ENCODE measurements at regions not wholly inside any gene's neighbourhood (a gene's known extent, or its start where the extent isn't known, plus 50 kb on each side); places are given as distances from the start of the nearest gene placed in this dataset.

GRCh38 chr16:72244853-72245252, 72.9 kb upstream of the PMFBP1 start:
- Mint-ChIP-seq H3K27me3 (ENCODE audit: insufficient read depth) (no peaks in the 10 kb centered on the region; the same call in 1 of the 2 replicates), H3K4me3 (no peak overlapping the region), H3K4me1 (ENCODE audit: low read depth) (peaks cover 47% of the 10 kb centered on the region), H3K27ac (no peak overlapping the region), H3K36me3 (ENCODE audit: low read depth) (no peaks in the 10 kb centered on the region), H3K9me3 (no peaks in the 10 kb centered on the region)
- TF ChIP-seq CTCF (IDR thresholded peaks at IDR 0.05) = no peak
- DNase-seq = no peak

- H3K27ac Mint-ChIP-seq = no peak overlapping the region
- no peaks in the 10 kb centered on the region for H3K9me3 Mint-ChIP-seq
- no peaks in the 10 kb centered on the region; the same call in 1 of the 2 replicates for H3K27me3 Mint-ChIP-seq (ENCODE audit: insufficient read depth)
Measured at GRCh38 chr16:72243621-72244020, 71.7 kb upstream of the PMFBP1 start.

GRCh38 chr16:72242757-72243156, 70.8 kb upstream of the PMFBP1 start:
- Mint-ChIP-seq H3K4me1 (ENCODE audit: low read depth) (peaks cover 31% of the 10 kb centered on the region), H3K9me3 (no peaks in the 10 kb centered on the region), H3K27me3 (ENCODE audit: insufficient read depth) (no peaks in the 10 kb centered on the region; the same call in 1 of the 2 replicates), H3K27ac (no peak overlapping the region), H3K36me3 (ENCODE audit: low read depth) (no peaks in the 10 kb centered on the region), H3K4me3 (no peak overlapping the region)
- TF ChIP-seq CTCF (IDR thresholded peaks at IDR 0.05) = no peak
- DNase-seq = no peak

More at GRCh38 chr16:72243621-72244020, 71.7 kb upstream of the PMFBP1 start:
- Mint-ChIP-seq H3K4me1 (ENCODE audit: low read depth) (peaks cover 39% of the 10 kb centered on the region), H3K36me3 (ENCODE audit: low read depth) (no peaks in the 10 kb centered on the region), H3K4me3 (no peak overlapping the region)
- DNase-seq = no peak
- no peak for TF ChIP-seq CTCF (IDR thresholded peaks at IDR 0.05)

DNA sequence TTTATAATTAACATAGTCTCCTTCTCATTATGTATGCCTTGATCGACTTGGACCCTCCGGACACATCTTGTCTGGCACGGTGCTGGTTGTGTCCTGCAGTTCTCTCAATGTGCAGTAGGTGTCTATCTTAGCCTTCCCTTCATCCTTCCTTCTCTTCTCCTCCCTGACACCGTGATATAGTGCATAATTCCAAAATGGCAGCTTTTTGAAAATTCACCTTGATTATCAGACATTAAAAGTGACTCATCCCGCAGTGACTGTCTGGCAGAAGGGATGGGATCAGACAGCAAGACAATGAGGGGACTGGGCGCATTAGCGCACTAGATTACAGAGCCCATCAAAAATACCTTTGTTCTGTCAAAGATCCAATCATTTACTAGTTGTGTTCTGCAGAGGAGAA, 70.0 kb upstream of the PMFBP1 start:
- Mint-ChIP-seq H3K36me3 (ENCODE audit: low read depth) (no peaks in the 10 kb centered on the region), H3K27ac (no peak overlapping the region), H3K9me3 (no peaks in the 10 kb centered on the region), H3K27me3 (ENCODE audit: insufficient read depth) (no peaks in the 10 kb centered on the region; the same call in 1 of the 2 replicates), H3K4me1 (ENCODE audit: low read depth) (peaks cover 23% of the 10 kb centered on the region), H3K4me3 (no peak overlapping the region)
- DNase-seq = peak; percentile 54
- TF ChIP-seq CTCF (IDR thresholded peaks at IDR 0.05) = peak; percentile 91

DNA sequence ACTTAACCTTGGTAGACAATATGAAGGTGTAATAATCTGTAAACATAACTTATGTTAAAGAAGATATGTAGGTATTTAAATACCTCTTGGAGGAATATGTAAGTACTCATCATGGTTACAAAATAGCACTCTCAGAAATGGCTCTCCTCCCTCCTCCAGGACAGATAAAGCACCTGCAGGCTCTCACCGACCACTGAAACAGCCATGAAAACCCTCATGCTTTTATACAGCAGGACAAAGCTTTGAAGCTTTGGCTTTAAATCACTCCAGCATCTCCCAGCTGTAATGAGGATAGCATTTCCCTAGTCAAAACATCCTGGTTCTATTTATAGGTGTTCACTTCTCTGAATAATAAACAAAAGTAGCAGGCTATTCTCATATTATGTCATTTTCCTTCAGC, 69.1 kb upstream of the PMFBP1 start:
- no peak for TF ChIP-seq CTCF (IDR thresholded peaks at IDR 0.05)
- Mint-ChIP-seq H3K27ac (no peak overlapping the region), H3K9me3 (no peaks in the 10 kb centered on the region), H3K4me1 (ENCODE audit: low read depth) (peaks cover 15% of the 10 kb centered on the region), H3K36me3 (ENCODE audit: low read depth) (no peaks in the 10 kb centered on the region), H3K27me3 (ENCODE audit: insufficient read depth) (no peaks in the 10 kb centered on the region; the same call in 1 of the 2 replicates), H3K4me3 (no peak overlapping the region)
- no peak for DNase-seq

GRCh38 chr16:72240466-72240865, 68.5 kb upstream of the PMFBP1 start:
- Mint-ChIP-seq H3K4me1 (ENCODE audit: low read depth) (peaks cover 11% of the 10 kb centered on the region), H3K27me3 (ENCODE audit: insufficient read depth) (no peaks in the 10 kb centered on the region; the same call in 1 of the 2 replicates), H3K36me3 (ENCODE audit: low read depth) (no peaks in the 10 kb centered on the region), H3K27ac (no peak overlapping the region), H3K9me3 (no peaks in the 10 kb centered on the region), H3K4me3 (no peak overlapping the region)
- TF ChIP-seq CTCF (IDR thresholded peaks at IDR 0.05) = no peak
- DNase-seq = no peak

Data from HFFc6 (cell line).